ENCODE measurements at regions not wholly inside any gene's neighbourhood (a gene's known extent, or its start where the extent isn't known, plus 50 kb on each side); places are given as distances from the start of the nearest gene placed in this dataset.

DNA sequence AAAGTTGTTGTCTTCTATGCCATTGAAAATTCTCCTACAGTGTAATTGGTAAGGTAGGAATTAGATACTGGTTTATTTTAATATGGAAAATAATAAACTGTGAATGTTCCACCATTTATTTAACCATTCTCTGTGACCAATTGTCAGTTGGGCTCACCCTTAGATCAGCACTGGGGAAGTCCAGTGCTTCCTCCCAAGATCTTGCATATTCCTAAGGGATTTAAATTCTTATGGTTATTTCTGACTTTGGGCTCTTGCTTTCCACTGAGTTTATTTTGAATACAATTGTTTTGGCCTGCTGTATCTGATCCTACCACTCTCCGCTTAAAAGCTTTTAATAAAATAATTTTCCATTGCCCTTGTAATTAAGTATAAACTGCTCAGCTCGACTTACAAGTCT is 137.4 kb downstream of the OR2K2 start:
- DNase-seq (ENCODE audit: low read depth in 1 of 2, low spot score in 1 of 2), result no peak
- TF ChIP-seq, protein P1, sequence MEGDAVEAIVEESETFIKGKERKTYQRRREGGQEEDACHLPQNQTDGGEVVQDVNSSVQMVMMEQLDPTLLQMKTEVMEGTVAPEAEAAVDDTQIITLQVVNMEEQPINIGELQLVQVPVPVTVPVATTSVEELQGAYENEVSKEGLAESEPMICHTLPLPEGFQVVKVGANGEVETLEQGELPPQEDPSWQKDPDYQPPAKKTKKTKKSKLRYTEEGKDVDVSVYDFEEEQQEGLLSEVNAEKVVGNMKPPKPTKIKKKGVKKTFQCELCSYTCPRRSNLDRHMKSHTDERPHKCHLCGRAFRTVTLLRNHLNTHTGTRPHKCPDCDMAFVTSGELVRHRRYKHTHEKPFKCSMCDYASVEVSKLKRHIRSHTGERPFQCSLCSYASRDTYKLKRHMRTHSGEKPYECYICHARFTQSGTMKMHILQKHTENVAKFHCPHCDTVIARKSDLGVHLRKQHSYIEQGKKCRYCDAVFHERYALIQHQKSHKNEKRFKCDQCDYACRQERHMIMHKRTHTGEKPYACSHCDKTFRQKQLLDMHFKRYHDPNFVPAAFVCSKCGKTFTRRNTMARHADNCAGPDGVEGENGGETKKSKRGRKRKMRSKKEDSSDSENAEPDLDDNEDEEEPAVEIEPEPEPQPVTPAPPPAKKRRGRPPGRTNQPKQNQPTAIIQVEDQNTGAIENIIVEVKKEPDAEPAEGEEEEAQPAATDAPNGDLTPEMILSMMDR (IDR thresholded peaks at IDR 0.05; ENCODE audit: low read depth, low read length), result no peak

GRCh38 chr9:111190347-111190746 is 139.7 kb downstream of the OR2K2 start:
- Histone ChIP-seq H3K9me3 (ENCODE audit: low read depth) (no peaks in the 10 kb centered on the region), H3K4me1 (ENCODE audit: low read depth) (no peaks in the 10 kb centered on the region), H3K27ac (no peak overlapping the region), H3K36me3 (no peaks in the 10 kb centered on the region), H3K27me3 (no peaks in the 10 kb centered on the region), H3K4me3 (no peak overlapping the region)
- peak in 1 of 2 donors; percentile 1 for DNase-seq (ENCODE audit: low read depth in 1 of 2, low spot score in 1 of 2)
- TF ChIP-seq, protein P1 (IDR thresholded peaks at IDR 0.05; ENCODE audit: low read depth, low read length), result no peak

More for the DNA sequence above, 137.4 kb downstream of the OR2K2 start:
- no peaks in the 10 kb centered on the region for H3K4me1 ChIP-seq (ENCODE audit: low read depth)
- no peak overlapping the region for H3K4me3 ChIP-seq
- no peak overlapping the region for H3K27ac ChIP-seq
- no peaks in the 10 kb centered on the region for H3K36me3 ChIP-seq
- H3K27me3 ChIP-seq, result no peaks in the 10 kb centered on the region
- no peaks in the 10 kb centered on the region for H3K9me3 ChIP-seq (ENCODE audit: low read depth)

DNA sequence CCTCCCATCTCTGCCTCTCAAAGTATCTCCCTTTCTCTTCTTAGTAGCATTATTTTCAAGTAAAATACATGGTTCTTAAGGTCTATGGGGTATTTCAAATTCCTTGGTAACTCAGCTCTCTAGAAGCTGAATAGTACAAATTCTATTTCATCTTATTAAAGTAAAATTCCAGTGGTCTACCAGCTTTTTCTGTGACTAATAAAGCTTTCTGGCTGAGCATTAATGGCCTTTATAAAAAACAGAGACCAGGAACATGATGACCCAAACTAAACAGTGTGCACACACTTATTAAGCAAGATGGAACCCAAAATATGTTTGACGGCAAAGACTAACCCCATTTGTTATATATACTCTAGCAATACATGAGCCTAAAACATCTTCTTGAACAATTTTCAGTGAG is 142.6 kb downstream of the OR2K2 start:
- no peaks in the 10 kb centered on the region for H3K36me3 ChIP-seq
- H3K4me1 ChIP-seq (ENCODE audit: low read depth), result no peaks in the 10 kb centered on the region
- H3K4me3 ChIP-seq, result no peak overlapping the region
- no peaks in the 10 kb centered on the region for H3K27me3 ChIP-seq
- DNase-seq (ENCODE audit: low read depth in 1 of 2, low spot score in 1 of 2), result no peak
- no peaks in the 10 kb centered on the region for H3K9me3 ChIP-seq (ENCODE audit: low read depth)
- no peak overlapping the region for H3K27ac ChIP-seq
- TF ChIP-seq, protein P1 (IDR thresholded peaks at IDR 0.05; ENCODE audit: low read depth, low read length), result no peak

DNA sequence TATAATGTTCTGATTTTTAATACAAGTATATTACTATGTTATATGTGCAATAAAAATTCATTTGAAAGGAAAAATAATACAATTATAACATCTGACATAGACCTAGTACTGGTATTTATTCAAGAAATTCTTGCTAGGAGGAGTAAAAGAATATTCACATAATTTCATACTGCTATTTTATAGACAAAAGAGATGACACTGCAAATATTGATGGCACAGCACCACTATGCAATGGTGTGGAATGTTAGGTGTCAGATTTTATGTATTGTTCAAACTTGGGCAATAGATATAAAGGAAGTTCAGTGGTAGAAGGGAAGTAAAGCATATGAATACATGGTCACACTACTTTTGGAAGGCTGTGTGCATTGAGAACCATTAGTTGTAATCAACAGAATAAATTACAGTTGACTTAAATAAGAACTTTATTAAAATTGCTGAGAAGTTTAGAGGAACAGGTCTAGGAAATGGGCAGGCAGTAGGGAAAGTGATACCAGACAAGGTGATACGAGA is 143.9 kb downstream of the OR2K2 start:
- Histone ChIP-seq H3K27ac (no peak overlapping the region), H3K27me3 (no peaks in the 10 kb centered on the region), H3K9me3 (ENCODE audit: low read depth) (no peaks in the 10 kb centered on the region), H3K36me3 (no peaks in the 10 kb centered on the region), H3K4me1 (ENCODE audit: low read depth) (no peaks in the 10 kb centered on the region), H3K4me3 (no peak overlapping the region)
- no peak for DNase-seq (ENCODE audit: low read depth in 1 of 2, low spot score in 1 of 2)
- TF ChIP-seq, protein P1 (IDR thresholded peaks at IDR 0.05; ENCODE audit: low read depth, low read length), result no peak

GRCh38 chr9:111180811-111181210 is 142.5 kb upstream of the LPAR1 start:
- DNase-seq (ENCODE audit: low read depth in 1 of 2, low spot score in 1 of 2), result no peak
- Histone ChIP-seq H3K27ac (no peak overlapping the region), H3K36me3 (no peaks in the 10 kb centered on the region), H3K27me3 (no peaks in the 10 kb centered on the region), H3K9me3 (ENCODE audit: low read depth) (no peaks in the 10 kb centered on the region), H3K4me3 (no peak overlapping the region), H3K4me1 (ENCODE audit: low read depth) (no peaks in the 10 kb centered on the region)
- TF ChIP-seq, protein P1 (IDR thresholded peaks at IDR 0.05; ENCODE audit: low read depth, low read length), result no peak

DNA sequence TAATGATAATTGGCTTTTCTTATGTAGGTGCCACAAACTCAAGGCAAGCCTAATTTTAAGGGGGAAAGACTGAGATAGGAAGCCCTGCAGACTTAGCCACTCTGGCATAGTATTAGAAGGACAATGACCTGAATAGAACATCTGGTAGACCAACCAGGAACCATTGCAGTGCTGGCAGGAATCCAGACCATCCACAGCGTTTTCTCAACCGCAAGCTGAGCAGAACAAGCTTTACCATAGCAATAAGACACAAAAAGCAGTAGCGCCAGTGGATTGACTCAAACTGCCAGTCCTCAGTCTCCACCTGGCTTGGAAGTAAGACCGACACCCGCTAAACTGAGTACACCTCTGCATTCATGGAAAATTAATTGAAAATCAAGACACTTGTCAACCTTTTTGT is 141.3 kb upstream of the LPAR1 start:
- Histone ChIP-seq H3K27me3 (no peaks in the 10 kb centered on the region), H3K27ac (no peak overlapping the region), H3K4me3 (no peak overlapping the region), H3K9me3 (ENCODE audit: low read depth) (no peaks in the 10 kb centered on the region), H3K36me3 (no peaks in the 10 kb centered on the region), H3K4me1 (ENCODE audit: low read depth) (no peaks in the 10 kb centered on the region)
- no peak for DNase-seq (ENCODE audit: low read depth in 1 of 2, low spot score in 1 of 2)
- TF ChIP-seq, protein P1 (IDR thresholded peaks at IDR 0.05; ENCODE audit: low read depth, low read length), result no peak

Measured in cardiac muscle cell (in vitro differentiated cells and primary cell).